ENCODE measurements at regions not wholly inside any gene's neighbourhood (a gene's known extent, or its start where the extent isn't known, plus 50 kb on each side); places are given as distances from the start of the nearest gene placed in this dataset.

DNA sequence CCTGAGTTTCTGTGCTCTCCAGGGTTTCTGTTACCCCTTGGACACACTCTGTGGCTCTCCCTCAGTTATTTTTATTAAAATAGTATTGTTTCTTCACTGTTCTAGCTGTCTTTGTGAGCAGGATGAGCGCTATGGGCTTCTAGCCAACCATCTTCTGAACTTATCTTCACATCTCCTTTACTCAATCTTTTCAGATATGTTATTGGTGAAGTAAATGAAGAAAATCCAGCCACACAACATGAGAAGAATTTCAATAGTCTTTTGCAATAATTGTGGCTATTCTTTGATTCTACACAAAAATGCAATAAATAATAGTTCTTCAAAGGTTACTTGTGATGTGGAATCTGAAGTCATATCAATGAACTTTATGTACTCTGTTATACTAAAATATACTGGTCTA lies 80.3 kb upstream of the CAMK1G start:
- TF ChIP-seq POLR2A (IDR thresholded peaks at IDR 0.05) = no peak
- TF ChIP-seq, protein P1, sequence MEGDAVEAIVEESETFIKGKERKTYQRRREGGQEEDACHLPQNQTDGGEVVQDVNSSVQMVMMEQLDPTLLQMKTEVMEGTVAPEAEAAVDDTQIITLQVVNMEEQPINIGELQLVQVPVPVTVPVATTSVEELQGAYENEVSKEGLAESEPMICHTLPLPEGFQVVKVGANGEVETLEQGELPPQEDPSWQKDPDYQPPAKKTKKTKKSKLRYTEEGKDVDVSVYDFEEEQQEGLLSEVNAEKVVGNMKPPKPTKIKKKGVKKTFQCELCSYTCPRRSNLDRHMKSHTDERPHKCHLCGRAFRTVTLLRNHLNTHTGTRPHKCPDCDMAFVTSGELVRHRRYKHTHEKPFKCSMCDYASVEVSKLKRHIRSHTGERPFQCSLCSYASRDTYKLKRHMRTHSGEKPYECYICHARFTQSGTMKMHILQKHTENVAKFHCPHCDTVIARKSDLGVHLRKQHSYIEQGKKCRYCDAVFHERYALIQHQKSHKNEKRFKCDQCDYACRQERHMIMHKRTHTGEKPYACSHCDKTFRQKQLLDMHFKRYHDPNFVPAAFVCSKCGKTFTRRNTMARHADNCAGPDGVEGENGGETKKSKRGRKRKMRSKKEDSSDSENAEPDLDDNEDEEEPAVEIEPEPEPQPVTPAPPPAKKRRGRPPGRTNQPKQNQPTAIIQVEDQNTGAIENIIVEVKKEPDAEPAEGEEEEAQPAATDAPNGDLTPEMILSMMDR (IDR thresholded peaks at IDR 0.05) = no peak
